Loucy (cell line): ENCODE measurements at regions not wholly inside any gene's neighbourhood (a gene's known extent, or its start where the extent isn't known, plus 50 kb on each side); places are given as distances from the start of the nearest gene placed in this dataset.

ENCODE experiments used
- EZH2phosphoT487 ChIP-seq: fragments of 200-600 bp; IDR thresholded peaks from 2 replicates; pipeline ENCODE4 v1.6.1; 2018; ENCODE audit warnings: antibody characterized with exemption, mild to moderate bottlenecking, moderate library complexity, borderline replicate concordance
- TF ChIP-seq, protein P1 (sequence below): fragments of 200-600 bp; sonication (generic); conservative IDR thresholded peaks from 2 replicates; pipeline ENCODE4 v1.5.1; 2014; ENCODE audit warnings: mild to moderate bottlenecking, antibody characterized with exemption, low read length

DNA sequence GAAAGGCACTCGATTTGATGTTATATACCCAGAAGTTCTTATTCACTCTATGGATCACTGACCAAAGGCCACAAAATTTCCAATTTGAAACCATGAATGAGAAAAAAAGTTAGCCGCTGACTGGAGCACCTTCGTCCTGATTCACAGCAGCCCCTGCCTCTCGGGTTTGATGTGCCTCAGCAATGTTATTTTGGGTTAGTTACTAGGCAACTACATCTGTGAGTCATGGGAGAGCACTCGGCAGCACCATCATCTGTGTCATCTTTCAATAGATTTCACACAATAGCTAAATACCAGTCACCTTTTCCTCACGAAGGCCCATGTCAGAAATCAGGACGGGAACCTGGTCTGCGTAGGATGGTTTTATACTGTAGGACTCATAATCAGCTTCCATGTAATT lies 269.2 kb downstream of the ZBBX start:
- TF ChIP-seq, protein P1, sequence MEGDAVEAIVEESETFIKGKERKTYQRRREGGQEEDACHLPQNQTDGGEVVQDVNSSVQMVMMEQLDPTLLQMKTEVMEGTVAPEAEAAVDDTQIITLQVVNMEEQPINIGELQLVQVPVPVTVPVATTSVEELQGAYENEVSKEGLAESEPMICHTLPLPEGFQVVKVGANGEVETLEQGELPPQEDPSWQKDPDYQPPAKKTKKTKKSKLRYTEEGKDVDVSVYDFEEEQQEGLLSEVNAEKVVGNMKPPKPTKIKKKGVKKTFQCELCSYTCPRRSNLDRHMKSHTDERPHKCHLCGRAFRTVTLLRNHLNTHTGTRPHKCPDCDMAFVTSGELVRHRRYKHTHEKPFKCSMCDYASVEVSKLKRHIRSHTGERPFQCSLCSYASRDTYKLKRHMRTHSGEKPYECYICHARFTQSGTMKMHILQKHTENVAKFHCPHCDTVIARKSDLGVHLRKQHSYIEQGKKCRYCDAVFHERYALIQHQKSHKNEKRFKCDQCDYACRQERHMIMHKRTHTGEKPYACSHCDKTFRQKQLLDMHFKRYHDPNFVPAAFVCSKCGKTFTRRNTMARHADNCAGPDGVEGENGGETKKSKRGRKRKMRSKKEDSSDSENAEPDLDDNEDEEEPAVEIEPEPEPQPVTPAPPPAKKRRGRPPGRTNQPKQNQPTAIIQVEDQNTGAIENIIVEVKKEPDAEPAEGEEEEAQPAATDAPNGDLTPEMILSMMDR: no peak
- TF ChIP-seq EZH2phosphoT487: no peak
